HCT116 (cell line): ENCODE measurements at regions not wholly inside any gene's neighbourhood (a gene's known extent, or its start where the extent isn't known, plus 50 kb on each side); places are given as distances from the start of the nearest gene placed in this dataset.

Experiments used
- ATAC-seq: fragments of 200-7000 bp; cut with Tn5 transposase; 2 replicates; pipeline ENCODE4 v1.9.1; 2020; ENCODE audit warnings: mild to moderate bottlenecking, moderate library complexity
- BruUV-seq: library from RNA; stranded (reverse); fragments of 400-500 nt; replicated peaks from 2 replicates; lab custom pipeline; 2021; lab: Mats Ljungman, UMichigan
- CTCF ChIA-PET: fragments of 300-600 bp; sonication (Branson Sonifier 250); formaldehyde crosslinking; loops from one replicate; lab custom pipeline; 2021; ENCODE audit warnings: antibody characterized with exemption; lab: Charles Lee
- POLR2A ChIA-PET: fragments of 300-600, 350-600 bp; sonication (Branson Sonifier 250); formaldehyde crosslinking; loops from one replicate; lab custom pipeline; 2021; ENCODE audit warnings: antibody characterized with exemption; lab: Charles Lee
- RAD21 ChIA-PET, 2 experiments: fragments of 300-600 bp; sonication (Branson Sonifier 250); formaldehyde crosslinking; loops; one replicate each; lab custom pipeline; 2023; ENCODE audit warnings: low total read pairs in 2 of 2; ENCODE audit not compliant: uncharacterized antibody in 2 of 2, unreplicated experiment in 2 of 2, low non-redundant PET in 1 of 2; lab: Charles Lee
- DNase-seq: peaks from one replicate; pipeline ENCODE4 v3.0.0-alpha.2; 2010; ENCODE audit warnings: low read depth, low spot score
- H2AFZ ChIP-seq: fragments of 200-600 bp; shearing (Covaris generic), sonication (generic); 2 replicates; pipeline ENCODE4 v1.6.1; 2017; ENCODE audit warnings: low read depth, mixed run types, mixed read lengths, antibody characterized with exemption, low read length; ENCODE audit not compliant: poor library complexity, severe bottlenecking
- H3K27ac ChIP-seq: 2 replicates; pipeline ENCODE4 v1.5.1; 2012; ENCODE audit warnings: low read depth, low read length
- H3K27me3 ChIP-seq: fragments of 200-600 bp; sonication (generic); 2 replicates; pipeline ENCODE4 v1.6.1; 2016; ENCODE audit warnings: mixed run types, low read length, mixed read lengths; ENCODE audit not compliant: insufficient read depth
- H3K36me3 ChIP-seq, 2 experiments: fragments of 200-500 bp in 1 of 2; fragments of 200-600 bp in 1 of 2; sonication (Bioruptor generic) in 1 of 2; sonication (generic) in 1 of 2; 2 replicates each; pipeline versions ENCODE4 v1.5.1 to v1.6.1; 2014 to 2016; ENCODE audit warnings: low read length in 2 of 2, inconsistent platforms in 1 of 2, mixed read lengths in 1 of 2, mixed run types in 1 of 2; ENCODE audit not compliant: insufficient read depth in 2 of 2, control insufficient read depth in 1 of 2
- H3K4me1 ChIP-seq, 2 experiments: fragments of 200-600 bp in 1 of 2; sonication (generic) in 1 of 2; 2 replicates each; pipeline versions ENCODE4 v1.5.1 to v1.6.1; 2012 to 2017; ENCODE audit warnings: low read length in 2 of 2, inconsistent platforms in 1 of 2, mild to moderate bottlenecking in 1 of 2, mixed read lengths in 1 of 2, mixed run types in 1 of 2, moderate library complexity in 1 of 2; ENCODE audit not compliant: insufficient read depth in 2 of 2, control insufficient read depth in 1 of 2
- H3K4me2 ChIP-seq: fragments of 200-600 bp; sonication (generic); 2 replicates; pipeline ENCODE4 v1.6.1; 2017; ENCODE audit warnings: mixed run types, low read length, mixed read lengths
- H3K4me3 ChIP-seq, 2 experiments: fragments of 200-600 bp in 1 of 2; sonication (generic) in 1 of 2; replicated peaks in 1 of 2; 2 replicates each; pipeline ENCODE4 v1.5.1; 2011 to 2016; ENCODE audit warnings: low read length in 2 of 2, control low read depth in 1 of 2, low read depth in 1 of 2, mild to moderate bottlenecking in 1 of 2, mixed read lengths in 1 of 2, mixed run types in 1 of 2
- H3K79me2 ChIP-seq: fragments of 200-600 bp; sonication (generic); 2 replicates; pipeline ENCODE4 v1.6.1; 2017; ENCODE audit warnings: mild to moderate bottlenecking, mixed run types, low read length, moderate library complexity, mixed read lengths; ENCODE audit not compliant: insufficient read depth
- H3K9ac ChIP-seq: fragments of 200-600 bp; sonication (generic); 2 replicates; pipeline ENCODE4 v1.6.1; 2016; ENCODE audit warnings: low read length, mixed read lengths
- H3K9me2 ChIP-seq: fragments of 200-600 bp; sonication (generic), shearing (Covaris generic); 2 replicates; pipeline ENCODE4 v1.6.1; 2017; ENCODE audit warnings: mixed run types, mild to moderate bottlenecking, moderate library complexity; ENCODE audit not compliant: insufficient read depth
- H3K9me3 ChIP-seq, 2 experiments: fragments of 200-500 bp in 1 of 2; fragments of 200-600 bp in 1 of 2; sonication (Bioruptor generic) in 1 of 2; sonication (generic) in 1 of 2; 2 replicates each; pipeline ENCODE4 v1.6.1; 2014 to 2017; ENCODE audit warnings: low read length in 2 of 2, mixed read lengths in 2 of 2, inconsistent platforms in 1 of 2, low read depth in 1 of 2, mild to moderate bottlenecking in 1 of 2, mixed run types in 1 of 2, moderate library complexity in 1 of 2; ENCODE audit not compliant: control insufficient read depth in 1 of 2, insufficient read depth in 1 of 2
- H4K20me1 ChIP-seq: fragments of 200-600 bp; sonication (generic), shearing (Covaris generic); 2 replicates; pipeline ENCODE4 v1.6.1; 2017; ENCODE audit warnings: mixed run types, mild to moderate bottlenecking, moderate library complexity; ENCODE audit not compliant: insufficient read depth
- CBX3 ChIP-seq: IDR thresholded peaks from 2 replicates; pipeline ENCODE4 v1.6.1; 2012; ENCODE audit warnings: low read depth
- CEBPB ChIP-seq: IDR thresholded peaks from 2 replicates; pipeline ENCODE4 v1.6.1; 2012; ENCODE audit warnings: low read depth
- EZH2 ChIP-seq: fragments of 200-600 bp; sonication (generic); IDR thresholded peaks from 2 replicates; pipeline ENCODE4 v1.6.1; 2017; ENCODE audit warnings: antibody characterized with exemption, mixed run types
- FOSL1 ChIP-seq: IDR thresholded peaks from 2 replicates; pipeline ENCODE4 v1.6.1; 2012; ENCODE audit warnings: low read depth
- JUND ChIP-seq: IDR thresholded peaks from 2 replicates; pipeline ENCODE4 v1.6.1; 2012
- MAX ChIP-seq: IDR thresholded peaks from 2 replicates; pipeline ENCODE4 v1.6.1; 2012
- POLR2A ChIP-seq: IDR thresholded peaks from 2 replicates; pipeline ENCODE4 v1.7.0; 2011; ENCODE audit warnings: borderline replicate concordance; ENCODE audit not compliant: insufficient read depth, insufficient read length; ENCODE audit errors: extremely low read depth
- RAD21 ChIP-seq: IDR thresholded peaks from 2 replicates; pipeline ENCODE4 v1.6.1; 2012; ENCODE audit warnings: low read depth, mild to moderate bottlenecking
- SIN3A ChIP-seq: IDR thresholded peaks from 2 replicates; pipeline ENCODE4 v1.6.1; 2012; ENCODE audit warnings: low read depth
- SP1 ChIP-seq: IDR thresholded peaks from 2 replicates; pipeline ENCODE4 v1.6.1; 2012; ENCODE audit warnings: low read depth
- ZBTB33 ChIP-seq: IDR thresholded peaks from 2 replicates; pipeline ENCODE4 v1.6.1; 2011; ENCODE audit warnings: mild to moderate bottlenecking, low read length, moderate library complexity; ENCODE audit not compliant: insufficient replicate concordance; ENCODE audit errors: extremely low read depth
- ZFX ChIP-seq: fragments of 450-650 bp; IDR thresholded peaks from 2 replicates; pipeline ENCODE4 v1.6.1; 2017
- intact Hi-C: fragments of 100-400 bp; cut with micrococcal nuclease; formaldehyde crosslinking; loops from 2 replicates; pipeline ENCODE4 v1.10.0; 2022

GRCh38 chr13:76459863-76460262, 426.3 kb downstream of the KCTD12 start:
- H3K27me3 ChIP-seq: no peaks in the 10 kb centered on the region
- DNase-seq: no peak
- ChIA-PET CTCF (no interaction called here), RAD21 (no interaction called here), POLR2A (no interaction called here)
- no peak for TF ChIP-seq ZFX
- no peak for TF ChIP-seq SIN3A
- TF ChIP-seq EZH2: no peak
- TF ChIP-seq FOSL1: no peak
- no peak for TF ChIP-seq SP1
- H3K9me2 ChIP-seq: no peaks in the 10 kb centered on the region
- no peaks in the 10 kb centered on the region for H4K20me1 ChIP-seq
- no peaks in the 10 kb centered on the region for H3K36me3 ChIP-seq
- no TSS peak for BruUV-seq
- intact Hi-C loops: no loop called here
- H3K4me3 ChIP-seq: no peak overlapping the region
- H2AFZ ChIP-seq: no peak overlapping the region
- no peaks in the 10 kb centered on the region for H3K4me1 ChIP-seq
- no peak overlapping the region for H3K27ac ChIP-seq
- no peaks in the 10 kb centered on the region for H3K79me2 ChIP-seq
- H3K9ac ChIP-seq: no peak overlapping the region
- ATAC-seq: no peak
- H3K9me3 ChIP-seq: no peaks in the 10 kb centered on the region
- H3K4me2 ChIP-seq: no peak overlapping the region

- H3K4me1 ChIP-seq: no peaks in the 10 kb centered on the region
- ChIA-PET RAD21 (no interaction called here), CTCF (no interaction called here), POLR2A (no interaction called here)
- TF ChIP-seq RAD21 (no peak), POLR2A (no peak), CEBPB (no peak), SIN3A (no peak), JUND (no peak), CBX3 (no peak), MAX (no peak), EZH2 (no peak), ZBTB33 (no peak)
- H3K27ac ChIP-seq: no peak overlapping the region
- DNase-seq: no peak
- H3K27me3 ChIP-seq: no peaks in the 10 kb centered on the region
- H3K9me2 ChIP-seq: no peaks in the 10 kb centered on the region
- no peaks in the 10 kb centered on the region for H4K20me1 ChIP-seq
- H3K36me3 ChIP-seq: no peaks in the 10 kb centered on the region
- H3K9ac ChIP-seq: no peak overlapping the region
- intact Hi-C loops: no loop called here
- no peaks in the 10 kb centered on the region; a peak in 1 of 4 replicates for H3K9me3 ChIP-seq
- no peak overlapping the region for H3K4me3 ChIP-seq
- H2AFZ ChIP-seq: no peak overlapping the region
- H3K79me2 ChIP-seq: no peaks in the 10 kb centered on the region
- no peak overlapping the region for H3K4me2 ChIP-seq
- ATAC-seq: no peak
- no TSS peak for BruUV-seq
Measured at GRCh38 chr13:76455960-76456359, 430.2 kb downstream of the KCTD12 start.
